HL-60 (cell line): ENCODE measurements at regions not wholly inside any gene's neighbourhood (a gene's known extent, or its start where the extent isn't known, plus 50 kb on each side); places are given as distances from the start of the nearest gene placed in this dataset.

Source experiments
- DNase-seq, 2 experiments: peaks; one replicate each; pipeline ENCODE4 v3.0.0-alpha.2; 2010 to 2020; ENCODE audit warnings: low read depth in 1 of 2, low spot score in 1 of 2
- H3K27ac ChIP-seq: fragments of 250-450 bp; sonication (Bioruptor Pico); replicated peaks from 2 replicates; pipeline ENCODE4 v1.5.1; 2020; ENCODE audit warnings: mild to moderate bottlenecking, moderate library complexity
- H3K27me3 ChIP-seq: fragments of 250-450 bp; sonication (Bioruptor Pico); 2 replicates; pipeline ENCODE4 v1.5.1; 2021; ENCODE audit warnings: mild to moderate bottlenecking, moderate library complexity; ENCODE audit not compliant: insufficient read depth, poor library complexity, severe bottlenecking
- H3K4me3 ChIP-seq: replicated peaks from 2 replicates; pipeline ENCODE4 v1.5.1; 2011; ENCODE audit warnings: mild to moderate bottlenecking, control low read depth, low read length; ENCODE audit not compliant: insufficient read depth
- GABPA ChIP-seq: IDR thresholded peaks from 2 replicates; pipeline ENCODE4 v1.6.1; 2012; ENCODE audit warnings: low read depth
- POLR2AphosphoS5 ChIP-seq: IDR thresholded peaks from 2 replicates; pipeline ENCODE4 v1.6.1; 2012; ENCODE audit warnings: low read depth
- SPI1 ChIP-seq: IDR thresholded peaks from 2 replicates; pipeline ENCODE4 v1.6.1; 2012; ENCODE audit warnings: low read depth, mild to moderate bottlenecking, borderline replicate concordance
- TF ChIP-seq, protein P1 (sequence below): IDR thresholded peaks from one replicate; pipeline ENCODE4 v1.5.1; 2011; ENCODE audit warnings: low read length, control low read depth, inconsistent platforms; ENCODE audit not compliant: insufficient read depth
- TF ChIP-seq, protein P2 (sequence below): IDR thresholded peaks from 2 replicates; pipeline ENCODE4 v1.6.1; 2012; ENCODE audit warnings: low read depth; ENCODE audit not compliant: insufficient replicate concordance

DNA sequence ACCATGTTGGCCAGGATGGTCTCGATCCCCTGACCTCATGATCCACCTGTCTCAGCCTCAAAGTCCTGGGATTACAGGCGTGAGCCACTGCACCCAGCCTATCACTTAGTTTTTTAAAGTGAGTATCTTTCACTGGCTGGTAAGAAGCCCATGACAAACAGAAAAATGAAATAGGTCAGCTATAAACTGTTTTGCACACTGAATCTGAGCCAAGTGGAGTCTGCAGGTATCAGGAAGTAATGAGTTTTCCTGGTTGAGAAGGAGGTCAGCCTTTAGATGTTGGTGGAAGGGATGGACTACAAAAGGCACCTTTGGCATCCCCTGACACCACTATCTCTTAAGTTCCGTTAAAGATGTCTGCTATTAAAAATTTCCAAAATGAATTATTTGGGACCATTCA, 345.1 kb downstream of the AASDHPPT start:
- Histone ChIP-seq H3K27ac (no peak overlapping the region), H3K4me3 (no peak overlapping the region), H3K27me3 (no peaks in the 10 kb centered on the region)
- DNase-seq, result no peak
- TF ChIP-seq, protein P1, sequence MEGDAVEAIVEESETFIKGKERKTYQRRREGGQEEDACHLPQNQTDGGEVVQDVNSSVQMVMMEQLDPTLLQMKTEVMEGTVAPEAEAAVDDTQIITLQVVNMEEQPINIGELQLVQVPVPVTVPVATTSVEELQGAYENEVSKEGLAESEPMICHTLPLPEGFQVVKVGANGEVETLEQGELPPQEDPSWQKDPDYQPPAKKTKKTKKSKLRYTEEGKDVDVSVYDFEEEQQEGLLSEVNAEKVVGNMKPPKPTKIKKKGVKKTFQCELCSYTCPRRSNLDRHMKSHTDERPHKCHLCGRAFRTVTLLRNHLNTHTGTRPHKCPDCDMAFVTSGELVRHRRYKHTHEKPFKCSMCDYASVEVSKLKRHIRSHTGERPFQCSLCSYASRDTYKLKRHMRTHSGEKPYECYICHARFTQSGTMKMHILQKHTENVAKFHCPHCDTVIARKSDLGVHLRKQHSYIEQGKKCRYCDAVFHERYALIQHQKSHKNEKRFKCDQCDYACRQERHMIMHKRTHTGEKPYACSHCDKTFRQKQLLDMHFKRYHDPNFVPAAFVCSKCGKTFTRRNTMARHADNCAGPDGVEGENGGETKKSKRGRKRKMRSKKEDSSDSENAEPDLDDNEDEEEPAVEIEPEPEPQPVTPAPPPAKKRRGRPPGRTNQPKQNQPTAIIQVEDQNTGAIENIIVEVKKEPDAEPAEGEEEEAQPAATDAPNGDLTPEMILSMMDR, result no peak
- TF ChIP-seq POLR2AphosphoS5 (no peak), SPI1 (no peak), GABPA (no peak)
- TF ChIP-seq, protein P2, sequence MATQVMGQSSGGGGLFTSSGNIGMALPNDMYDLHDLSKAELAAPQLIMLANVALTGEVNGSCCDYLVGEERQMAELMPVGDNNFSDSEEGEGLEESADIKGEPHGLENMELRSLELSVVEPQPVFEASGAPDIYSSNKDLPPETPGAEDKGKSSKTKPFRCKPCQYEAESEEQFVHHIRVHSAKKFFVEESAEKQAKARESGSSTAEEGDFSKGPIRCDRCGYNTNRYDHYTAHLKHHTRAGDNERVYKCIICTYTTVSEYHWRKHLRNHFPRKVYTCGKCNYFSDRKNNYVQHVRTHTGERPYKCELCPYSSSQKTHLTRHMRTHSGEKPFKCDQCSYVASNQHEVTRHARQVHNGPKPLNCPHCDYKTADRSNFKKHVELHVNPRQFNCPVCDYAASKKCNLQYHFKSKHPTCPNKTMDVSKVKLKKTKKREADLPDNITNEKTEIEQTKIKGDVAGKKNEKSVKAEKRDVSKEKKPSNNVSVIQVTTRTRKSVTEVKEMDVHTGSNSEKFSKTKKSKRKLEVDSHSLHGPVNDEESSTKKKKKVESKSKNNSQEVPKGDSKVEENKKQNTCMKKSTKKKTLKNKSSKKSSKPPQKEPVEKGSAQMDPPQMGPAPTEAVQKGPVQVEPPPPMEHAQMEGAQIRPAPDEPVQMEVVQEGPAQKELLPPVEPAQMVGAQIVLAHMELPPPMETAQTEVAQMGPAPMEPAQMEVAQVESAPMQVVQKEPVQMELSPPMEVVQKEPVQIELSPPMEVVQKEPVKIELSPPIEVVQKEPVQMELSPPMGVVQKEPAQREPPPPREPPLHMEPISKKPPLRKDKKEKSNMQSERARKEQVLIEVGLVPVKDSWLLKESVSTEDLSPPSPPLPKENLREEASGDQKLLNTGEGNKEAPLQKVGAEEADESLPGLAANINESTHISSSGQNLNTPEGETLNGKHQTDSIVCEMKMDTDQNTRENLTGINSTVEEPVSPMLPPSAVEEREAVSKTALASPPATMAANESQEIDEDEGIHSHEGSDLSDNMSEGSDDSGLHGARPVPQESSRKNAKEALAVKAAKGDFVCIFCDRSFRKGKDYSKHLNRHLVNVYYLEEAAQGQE, result no peak

DNA sequence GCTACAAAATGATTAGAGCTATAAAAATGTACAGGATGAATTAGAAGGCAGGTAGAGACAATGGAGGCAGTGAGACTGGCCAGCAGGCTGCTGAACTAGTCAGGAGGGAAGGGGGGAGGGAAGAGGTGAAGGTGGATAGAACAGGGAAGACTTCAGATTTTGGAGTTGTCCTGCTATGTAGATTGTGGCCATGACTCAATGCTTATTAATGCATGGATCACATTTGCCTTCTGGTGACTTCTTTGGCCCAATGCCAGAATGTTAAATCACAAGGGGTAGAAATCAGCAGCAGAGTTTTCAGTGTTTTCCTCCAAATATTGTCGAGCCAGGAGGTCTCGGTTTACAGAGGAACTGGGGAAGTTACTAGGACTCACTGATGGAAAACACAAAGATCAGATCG, 346.6 kb downstream of the AASDHPPT start:
- no peak overlapping the region for H3K4me3 ChIP-seq
- H3K27me3 ChIP-seq, result no peaks in the 10 kb centered on the region
- TF ChIP-seq SPI1, result no peak
- TF ChIP-seq POLR2AphosphoS5, result no peak
- TF ChIP-seq, protein P1, result no peak
- no peak for TF ChIP-seq GABPA
- TF ChIP-seq, protein P2, result no peak
- H3K27ac ChIP-seq, result no peak overlapping the region
- DNase-seq, result no peak

DNA sequence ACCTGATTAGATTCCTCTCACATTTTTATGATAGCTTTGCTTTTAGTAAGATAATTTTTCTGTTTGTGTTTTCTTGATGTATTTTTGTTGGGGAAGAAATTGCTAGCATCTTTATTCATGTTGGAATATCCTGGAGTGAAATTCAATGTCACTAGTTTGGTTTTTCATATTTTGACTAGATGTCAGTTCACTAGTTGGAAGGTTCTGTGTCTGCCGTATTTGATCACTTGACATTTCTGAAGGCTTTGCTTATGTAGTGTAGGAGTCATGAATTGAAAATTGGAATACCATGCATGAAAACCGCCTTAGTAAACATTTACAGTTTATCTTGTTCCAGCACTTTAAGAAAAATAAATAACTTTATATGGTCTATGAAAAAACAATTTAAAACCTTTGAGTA, 348.4 kb downstream of the AASDHPPT start:
- TF ChIP-seq POLR2AphosphoS5 (no peak), SPI1 (no peak), GABPA (no peak)
- TF ChIP-seq, protein P2, result no peak
- TF ChIP-seq, protein P1, result no peak
- no peaks in the 10 kb centered on the region for H3K27me3 ChIP-seq
- no peak overlapping the region for H3K27ac ChIP-seq
- DNase-seq, result no peak
- H3K4me3 ChIP-seq, result no peak overlapping the region
